HG03432 (cell line): ENCODE measurements at regions not wholly inside any gene's neighbourhood (a gene's known extent, or its start where the extent isn't known, plus 50 kb on each side); places are given as distances from the start of the nearest gene placed in this dataset.
A peak's percentile ranks its signal among the peaks of the same experiment; 100 is the strongest.
"Not testable (repeated sequence)": the region's sequence is repeated elsewhere in the genome, so short reads cannot be mapped to it uniquely, and the experiment has no call there.

Experiments
- ATAC-seq: cut with Tn5 transposase; IDR thresholded peaks from one replicate; pipeline ENCODE4 v1.9.1; 2021; ENCODE audit warnings: mild to moderate bottlenecking, moderate library complexity; ENCODE audit not compliant: unreplicated experiment

DNA sequence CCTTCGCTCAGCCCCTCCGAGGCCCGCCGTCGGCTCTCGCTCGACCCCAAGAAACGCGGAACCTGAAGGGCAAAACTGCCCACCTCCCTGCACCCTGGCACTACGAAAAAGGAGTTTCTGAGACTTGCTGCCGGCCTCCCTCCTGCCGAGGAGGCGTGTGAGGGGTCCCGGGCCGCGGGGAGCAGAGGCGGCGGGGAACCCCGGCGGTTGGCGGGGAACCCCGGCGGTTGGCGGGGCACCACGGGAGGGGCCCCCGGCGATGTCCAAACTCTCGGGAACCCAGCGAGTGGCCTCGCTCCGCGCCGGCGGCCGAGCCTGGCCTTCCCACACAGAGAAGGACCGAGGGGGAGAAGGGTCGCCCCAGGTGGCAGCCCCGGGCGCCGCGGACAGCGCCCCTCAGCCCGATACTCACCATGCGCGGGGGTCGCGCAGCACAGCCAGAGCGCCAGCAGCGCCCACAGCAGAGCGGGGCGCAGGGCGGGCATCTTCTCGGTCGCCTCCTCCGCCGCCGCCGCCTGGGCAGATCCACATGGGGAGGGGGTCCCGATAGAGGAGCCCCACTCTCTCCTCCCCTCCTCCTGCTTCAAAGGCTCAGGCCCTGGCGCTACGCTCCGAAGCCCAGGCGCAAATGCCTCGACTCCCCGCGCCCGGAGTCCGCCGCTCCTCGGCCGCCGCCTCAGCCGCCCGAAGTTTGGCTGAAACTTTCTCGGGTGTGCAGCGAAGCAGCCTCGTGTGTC, 69.4 kb upstream of the NUDT4B start:
- ATAC-seq: not testable (repeated sequence)

GRCh38 chr1:148679787-148680326, 68.7 kb upstream of the NUDT4B start:
- ATAC-seq: peak; percentile 77

GRCh38 chr1:148686735-148687134, 61.8 kb upstream of the NUDT4B start:
- ATAC-seq: not testable (repeated sequence)

DNA sequence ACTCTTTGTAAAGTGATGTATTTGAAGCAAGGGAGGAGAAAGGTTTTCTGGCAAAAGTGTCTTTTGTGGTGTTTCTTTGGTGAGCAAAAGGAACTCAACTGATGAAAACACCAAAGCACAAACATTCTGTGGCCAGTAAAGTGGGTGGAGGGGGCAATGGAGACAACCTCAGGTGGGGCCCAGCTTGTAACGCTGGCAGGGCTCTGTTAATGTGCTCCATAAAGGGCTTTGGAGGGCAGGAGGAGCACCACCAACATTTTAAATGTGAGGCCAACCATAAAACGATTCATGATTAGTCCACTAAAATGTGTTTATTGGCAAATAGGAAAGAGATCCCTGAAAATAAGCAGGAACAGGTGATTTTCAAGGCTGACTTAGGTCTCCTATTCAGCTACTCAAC, 61.2 kb upstream of the NUDT4B start:
- ATAC-seq: not testable (repeated sequence)
